ENCODE measurements at regions not wholly inside any gene's neighbourhood (a gene's known extent, or its start where the extent isn't known, plus 50 kb on each side); places are given as distances from the start of the nearest gene placed in this dataset.
"Not testable (repeated sequence)": the region's sequence is repeated elsewhere in the genome, so short reads cannot be mapped to it uniquely, and the experiment has no call there.

DNA sequence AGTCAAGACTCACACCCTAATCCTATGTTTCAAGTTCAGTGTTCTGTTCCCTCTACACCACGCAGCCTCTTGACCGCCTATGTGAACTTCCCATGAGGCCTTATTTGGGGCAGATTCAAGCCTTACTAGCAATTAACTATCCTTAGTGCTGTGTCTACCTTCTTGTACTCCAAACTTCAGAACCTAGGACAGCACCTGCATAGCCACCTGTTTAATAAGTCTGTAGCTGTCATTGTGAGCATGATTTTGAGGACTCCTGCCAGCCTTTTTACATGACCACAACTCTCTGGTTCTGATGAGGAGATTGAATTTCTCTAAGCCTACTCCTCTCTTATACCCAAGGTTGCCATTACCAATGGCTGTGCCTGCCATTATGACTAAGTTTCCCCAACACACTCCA lies 50.8 kb upstream of the PCSK1 start:
- no peaks in the 10 kb centered on the region for H3K4me1 Mint-ChIP-seq
- H3K27ac Mint-ChIP-seq: no peak overlapping the region
- H3K36me3 Mint-ChIP-seq (ENCODE audit: low read depth): no peaks in the 10 kb centered on the region
- no peaks in the 10 kb centered on the region for H3K9me3 Mint-ChIP-seq
- ChIA-PET POLR2A (no interaction called here), CTCF (no interaction called here)
- intact Hi-C loops (cut with micrococcal nuclease): no loop called here
- ATAC-seq (ENCODE audit: low read depth) (no peak), DNase-seq (no peak)
- TF ChIP-seq, protein P1, sequence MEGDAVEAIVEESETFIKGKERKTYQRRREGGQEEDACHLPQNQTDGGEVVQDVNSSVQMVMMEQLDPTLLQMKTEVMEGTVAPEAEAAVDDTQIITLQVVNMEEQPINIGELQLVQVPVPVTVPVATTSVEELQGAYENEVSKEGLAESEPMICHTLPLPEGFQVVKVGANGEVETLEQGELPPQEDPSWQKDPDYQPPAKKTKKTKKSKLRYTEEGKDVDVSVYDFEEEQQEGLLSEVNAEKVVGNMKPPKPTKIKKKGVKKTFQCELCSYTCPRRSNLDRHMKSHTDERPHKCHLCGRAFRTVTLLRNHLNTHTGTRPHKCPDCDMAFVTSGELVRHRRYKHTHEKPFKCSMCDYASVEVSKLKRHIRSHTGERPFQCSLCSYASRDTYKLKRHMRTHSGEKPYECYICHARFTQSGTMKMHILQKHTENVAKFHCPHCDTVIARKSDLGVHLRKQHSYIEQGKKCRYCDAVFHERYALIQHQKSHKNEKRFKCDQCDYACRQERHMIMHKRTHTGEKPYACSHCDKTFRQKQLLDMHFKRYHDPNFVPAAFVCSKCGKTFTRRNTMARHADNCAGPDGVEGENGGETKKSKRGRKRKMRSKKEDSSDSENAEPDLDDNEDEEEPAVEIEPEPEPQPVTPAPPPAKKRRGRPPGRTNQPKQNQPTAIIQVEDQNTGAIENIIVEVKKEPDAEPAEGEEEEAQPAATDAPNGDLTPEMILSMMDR (IDR thresholded peaks at IDR 0.05): no peak
- no peak overlapping the region for H3K4me3 Mint-ChIP-seq
- H3K27me3 Mint-ChIP-seq: peaks cover 6% of the 10 kb centered on the region

DNA sequence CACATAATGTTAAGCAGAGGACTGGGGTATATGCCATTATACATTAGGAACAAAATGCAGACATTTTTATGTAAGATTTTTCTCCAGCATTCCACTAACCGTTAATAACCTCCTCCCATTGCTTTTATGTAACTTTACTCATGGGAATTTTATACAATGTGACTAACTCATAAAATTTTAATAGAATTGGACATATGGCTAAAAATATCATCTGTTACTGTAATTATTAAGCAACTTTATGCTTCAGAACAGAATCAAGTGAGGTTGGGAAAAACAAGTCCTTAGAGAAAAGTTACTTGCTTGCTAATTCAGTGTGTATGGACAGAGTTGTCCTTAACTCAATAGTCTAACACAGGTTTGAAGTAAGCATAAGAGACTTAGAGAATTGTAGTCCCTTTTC lies 54.8 kb upstream of the PCSK1 start:
- no peaks in the 10 kb centered on the region for H3K4me1 Mint-ChIP-seq
- POLR2A ChIA-PET: no interaction called here
- no peak for ATAC-seq (ENCODE audit: low read depth)

DNA sequence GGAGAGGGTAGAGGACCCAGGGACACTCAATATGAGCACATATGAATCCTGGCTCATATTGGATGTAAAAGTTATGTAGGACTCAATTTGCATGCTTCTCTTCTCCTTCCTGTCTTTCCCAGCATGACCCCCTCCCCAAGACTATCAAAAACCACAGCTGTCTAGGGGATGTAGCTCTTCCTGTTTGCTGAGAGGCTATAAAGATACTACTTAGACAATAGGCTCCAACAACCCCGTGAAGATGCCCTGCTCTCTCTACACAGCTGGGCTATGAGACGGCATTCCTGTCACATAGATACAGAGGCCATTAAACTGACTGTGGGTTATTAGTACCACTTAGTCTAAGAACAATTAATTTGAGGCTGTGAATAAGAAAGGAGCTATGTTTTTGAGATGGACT lies 56.5 kb upstream of the PCSK1 start:
- Mint-ChIP-seq H3K9me3 (peaks cover 6% of the 10 kb centered on the region), H3K4me1 (no peaks in the 10 kb centered on the region), H3K27ac (no peak overlapping the region), H3K4me3 (no peak overlapping the region), H3K27me3 (peaks cover 6% of the 10 kb centered on the region), H3K36me3 (ENCODE audit: low read depth) (no peaks in the 10 kb centered on the region)
- ChIA-PET CTCF (no interaction called here), POLR2A (no interaction called here)
- ATAC-seq (ENCODE audit: low read depth) (no peak), DNase-seq (no peak)
- TF ChIP-seq, protein P1 (IDR thresholded peaks at IDR 0.05): no peak
- intact Hi-C loops (cut with micrococcal nuclease): no loop called here

More for the DNA sequence above, 54.8 kb upstream of the PCSK1 start:
- TF ChIP-seq, protein P1 (IDR thresholded peaks at IDR 0.05): no peak
- Mint-ChIP-seq H3K4me3 (no peak overlapping the region), H3K9me3 (no peaks in the 10 kb centered on the region), H3K27ac (no peak overlapping the region), H3K27me3 (peaks cover 6% of the 10 kb centered on the region), H3K36me3 (ENCODE audit: low read depth) (no peaks in the 10 kb centered on the region)
- DNase-seq: no peak
- intact Hi-C loops (cut with micrococcal nuclease): no loop called here
- CTCF ChIA-PET: no interaction called here

DNA sequence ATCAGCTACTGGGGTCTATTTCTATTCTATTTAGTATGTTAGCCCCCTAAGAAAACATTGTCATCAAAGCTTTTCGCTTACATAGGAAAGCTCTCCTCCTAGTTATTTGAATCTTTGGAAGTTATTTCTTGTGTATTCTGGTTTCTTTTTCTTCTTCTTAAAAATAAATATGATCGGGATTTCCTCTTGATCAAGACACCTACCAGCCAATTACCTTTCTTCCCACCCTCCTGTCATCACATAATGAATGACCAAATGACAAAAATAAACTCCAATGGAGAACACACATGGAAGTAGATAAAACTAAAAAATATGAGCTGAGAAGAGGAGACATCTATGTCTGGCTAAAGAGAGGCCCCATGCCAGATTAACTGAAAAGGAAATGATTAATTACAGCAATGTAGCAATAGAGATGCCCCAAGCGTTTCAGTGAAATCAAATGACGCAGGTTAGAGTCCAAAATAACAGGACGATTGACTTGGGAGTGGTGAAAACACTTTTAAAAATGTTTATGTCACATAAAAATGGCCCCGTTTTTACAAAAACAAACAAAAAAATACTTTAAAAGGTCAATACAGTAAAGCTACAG lies 59.5 kb upstream of the PCSK1 start:
- H3K27me3 Mint-ChIP-seq: peaks cover 2% of the 10 kb centered on the region
- DNase-seq: no peak
- ChIA-PET POLR2A (no interaction called here), CTCF (no interaction called here)
- ATAC-seq (ENCODE audit: low read depth): no peak
- H3K9me3 Mint-ChIP-seq: peaks cover 10% of the 10 kb centered on the region
- TF ChIP-seq, protein P1 (IDR thresholded peaks at IDR 0.05): no peak
- H3K36me3 Mint-ChIP-seq (ENCODE audit: low read depth): no peaks in the 10 kb centered on the region
- no peak overlapping the region for H3K27ac Mint-ChIP-seq
- no peaks in the 10 kb centered on the region for H3K4me1 Mint-ChIP-seq
- no peak overlapping the region for H3K4me3 Mint-ChIP-seq
- intact Hi-C loops (cut with micrococcal nuclease): no loop called here

DNA sequence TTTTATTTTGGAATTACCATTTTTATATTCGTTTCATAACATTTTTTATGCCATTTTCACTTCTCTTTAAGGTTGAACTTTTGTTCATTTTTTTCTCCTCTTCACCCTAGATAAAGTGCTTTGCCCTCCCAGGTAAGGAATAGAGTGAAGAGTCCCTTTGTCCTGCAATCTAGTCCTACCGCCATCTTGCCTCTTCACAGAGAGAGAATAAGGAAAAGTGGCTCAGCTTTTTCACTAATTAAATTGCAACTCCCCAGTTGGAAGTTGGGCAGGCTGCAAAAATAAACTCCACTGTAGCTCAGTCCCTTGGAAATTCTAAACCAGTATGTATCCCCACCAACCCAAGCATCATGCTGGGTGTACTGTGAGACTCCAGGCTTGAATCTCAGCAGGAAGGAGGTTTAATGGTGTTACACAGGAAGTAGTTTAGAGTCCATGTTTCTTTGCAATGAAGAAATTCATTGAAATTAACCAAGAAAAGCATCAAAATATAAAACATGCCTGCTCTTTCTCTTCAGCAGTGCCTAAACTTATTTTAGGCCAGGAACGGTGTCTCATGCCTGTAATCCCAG lies 60.3 kb upstream of the PCSK1 start:
- Mint-ChIP-seq H3K9me3 (peaks cover 10% of the 10 kb centered on the region), H3K36me3 (ENCODE audit: low read depth) (no peaks in the 10 kb centered on the region), H3K27me3 (peaks cover 2% of the 10 kb centered on the region), H3K4me1 (no peaks in the 10 kb centered on the region), H3K27ac (no peak overlapping the region), H3K4me3 (no peak overlapping the region)
- intact Hi-C loops (cut with micrococcal nuclease): no loop called here
- no peak for DNase-seq
- ATAC-seq (ENCODE audit: low read depth): no peak
- TF ChIP-seq, protein P1 (IDR thresholded peaks at IDR 0.05): no peak
- CTCF ChIA-PET: no interaction called here
- POLR2A ChIA-PET: no interaction called here

DNA sequence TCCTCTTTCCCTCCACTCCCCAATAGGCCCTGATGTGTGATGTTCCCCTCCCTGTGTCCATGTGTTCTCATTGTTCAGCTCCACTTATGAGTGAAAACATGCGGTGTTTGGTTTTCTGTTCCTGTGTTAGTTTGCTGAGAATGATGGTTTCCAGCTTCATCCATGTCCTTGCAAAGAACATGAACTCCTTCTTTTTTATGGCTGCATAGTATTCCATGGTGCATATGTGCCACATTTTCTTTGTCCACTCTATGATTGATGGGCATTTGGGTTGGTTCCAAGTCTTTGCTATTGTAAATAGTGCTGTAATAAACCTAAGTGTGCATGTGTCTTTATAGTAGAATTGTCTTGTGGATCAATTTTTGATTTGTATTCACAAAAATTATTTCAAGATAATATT lies 62.4 kb upstream of the PCSK1 start:
- CTCF ChIA-PET; H3K27ac Mint-ChIP-seq; ATAC-seq (ENCODE audit: low read depth); H3K36me3 Mint-ChIP-seq (ENCODE audit: low read depth); H3K27me3 Mint-ChIP-seq; intact Hi-C loops (cut with micrococcal nuclease); H3K4me3 Mint-ChIP-seq; DNase-seq; H3K4me1 Mint-ChIP-seq; POLR2A ChIA-PET: not testable (repeated sequence)
- peaks cover 10% of the 10 kb centered on the region for H3K9me3 Mint-ChIP-seq

DNA sequence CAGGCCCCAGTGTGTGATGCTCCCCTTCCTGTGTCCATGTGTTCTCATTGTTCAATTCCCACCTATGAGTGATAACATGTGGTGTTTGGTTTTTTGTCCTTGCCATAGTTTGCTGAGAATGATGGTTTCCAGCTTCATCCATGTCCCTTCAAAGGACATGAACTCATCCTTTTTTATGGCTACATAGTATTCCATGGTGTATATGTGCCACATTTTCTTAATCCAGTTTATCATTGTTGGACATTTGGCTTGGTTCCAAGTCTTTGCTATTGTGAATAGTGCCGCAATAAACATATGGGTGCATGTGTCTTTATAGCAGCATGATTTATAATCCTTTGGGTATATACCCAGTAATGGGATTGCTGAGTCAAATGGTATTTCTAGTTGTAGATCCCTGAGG lies 64.0 kb upstream of the PCSK1 start:
- H3K4me3 Mint-ChIP-seq; DNase-seq; H3K27me3 Mint-ChIP-seq; H3K4me1 Mint-ChIP-seq; CTCF ChIA-PET; H3K27ac Mint-ChIP-seq; ATAC-seq (ENCODE audit: low read depth); H3K36me3 Mint-ChIP-seq (ENCODE audit: low read depth); POLR2A ChIA-PET; intact Hi-C loops (cut with micrococcal nuclease): not testable (repeated sequence)
- peaks cover 10% of the 10 kb centered on the region for H3K9me3 Mint-ChIP-seq

Measured in activated B cell treated with CpG ODN at 0.5 μM for 24 hours (primary cell).